GM21381 (cell line): ENCODE measurements at regions not wholly inside any gene's neighbourhood (a gene's known extent, or its start where the extent isn't known, plus 50 kb on each side); places are given as distances from the start of the nearest gene placed in this dataset.
"Not testable (repeated sequence)": the region's sequence is repeated elsewhere in the genome, so short reads cannot be mapped to it uniquely, and the experiment has no call there.

Experiments
- ATAC-seq: cut with Tn5 transposase; IDR thresholded peaks from one replicate; pipeline ENCODE4 v1.9.1; 2021; ENCODE audit warnings: mild to moderate bottlenecking, moderate library complexity; ENCODE audit not compliant: unreplicated experiment

DNA sequence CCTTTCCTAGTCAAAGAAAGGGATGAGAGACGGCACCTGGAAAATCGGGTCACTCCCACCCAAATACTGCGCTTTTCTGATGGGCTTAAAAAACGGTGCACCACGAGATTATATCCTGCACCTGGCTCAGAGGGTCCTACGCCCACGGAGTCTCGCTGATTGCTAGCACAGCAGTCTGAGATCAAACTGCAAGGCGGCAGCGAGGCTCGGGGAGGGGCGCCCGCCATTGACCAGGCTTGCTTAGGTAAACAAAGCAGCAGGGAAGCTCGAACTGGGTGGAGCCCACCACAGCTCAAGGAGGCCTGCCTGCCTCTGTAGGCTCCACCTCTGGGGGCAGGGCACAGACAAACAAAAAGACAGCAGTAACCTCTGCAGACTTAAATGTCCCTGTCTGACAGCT, 309.9 kb downstream of the KIF20B start:
- ATAC-seq, result not testable (repeated sequence)

DNA sequence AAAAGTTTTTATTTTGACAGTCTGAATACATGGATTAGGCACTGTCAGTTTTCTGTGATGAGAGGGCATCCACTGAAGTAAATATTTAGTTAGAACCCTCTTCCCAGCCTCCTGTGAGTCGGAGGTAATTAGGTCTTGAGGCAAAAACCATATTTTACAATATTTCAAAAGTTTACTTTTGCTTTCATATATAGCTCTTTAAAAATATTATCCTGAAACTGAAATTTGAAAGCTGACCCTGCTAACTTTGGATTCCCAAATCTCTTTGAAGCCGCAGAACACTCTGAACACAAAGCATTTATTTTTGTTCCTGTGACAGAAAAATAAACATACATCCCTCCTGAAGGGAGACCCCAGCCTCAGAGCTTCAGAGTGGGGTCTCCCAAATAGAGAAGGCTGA, 317.4 kb downstream of the KIF20B start:
- no peak for ATAC-seq

DNA sequence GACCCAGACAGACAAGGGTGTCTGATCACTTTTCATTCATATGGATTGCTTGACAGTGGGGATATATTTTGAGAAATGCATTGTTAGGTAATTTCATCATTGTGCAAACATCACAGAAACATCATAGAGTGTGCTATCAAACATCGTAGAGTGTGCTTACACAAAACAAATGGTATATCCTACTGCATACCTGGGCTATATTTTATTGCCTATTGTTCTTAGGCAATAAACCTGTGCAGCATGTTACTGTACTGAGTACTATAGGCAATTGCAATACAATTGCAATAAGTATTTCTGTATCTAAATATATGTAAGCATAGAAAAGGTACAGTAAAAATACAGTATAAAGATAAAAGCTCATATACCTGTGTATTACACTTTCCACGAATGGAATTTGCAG, 319.1 kb downstream of the KIF20B start:
- ATAC-seq, result no peak

DNA sequence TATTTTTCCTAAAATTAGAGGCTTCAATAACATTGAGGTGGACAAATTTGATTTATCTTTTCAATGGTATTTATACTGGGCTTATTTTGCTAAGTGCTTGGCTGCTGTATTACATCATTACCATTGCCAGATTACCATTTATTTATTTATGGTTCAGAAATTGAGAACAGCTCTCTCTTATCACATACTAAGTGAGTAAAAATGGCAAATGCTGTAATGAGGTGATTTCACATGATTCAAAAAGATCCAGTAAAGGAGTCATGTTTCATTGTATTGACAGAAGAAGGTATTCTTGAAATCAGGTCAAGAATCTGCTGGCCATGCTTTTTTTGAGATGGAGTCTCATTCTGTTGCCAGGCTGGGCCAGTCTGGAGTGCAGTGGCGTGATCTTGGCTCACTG, 322.6 kb downstream of the KIF20B start:
- ATAC-seq, result no peak

DNA sequence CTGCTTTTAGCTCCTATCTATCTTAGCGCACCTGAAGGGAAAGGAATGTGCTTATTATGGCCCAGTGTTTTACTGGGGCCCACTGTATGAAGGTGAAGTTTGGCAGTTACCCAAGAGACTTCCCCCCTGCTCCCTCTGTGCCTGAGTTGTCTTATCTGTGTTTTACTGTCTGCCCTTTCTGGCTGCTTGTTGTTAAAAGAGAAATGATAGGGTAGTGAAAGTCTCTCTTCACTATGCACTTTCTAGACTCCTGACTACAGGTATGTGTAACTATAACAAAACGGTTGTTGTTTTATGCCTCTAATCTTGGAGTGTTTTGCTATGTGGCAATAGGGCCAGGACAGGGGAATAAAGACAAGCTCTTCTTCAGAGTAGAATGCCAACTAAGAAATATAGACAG, 326.9 kb downstream of the KIF20B start:
- no peak for ATAC-seq

DNA sequence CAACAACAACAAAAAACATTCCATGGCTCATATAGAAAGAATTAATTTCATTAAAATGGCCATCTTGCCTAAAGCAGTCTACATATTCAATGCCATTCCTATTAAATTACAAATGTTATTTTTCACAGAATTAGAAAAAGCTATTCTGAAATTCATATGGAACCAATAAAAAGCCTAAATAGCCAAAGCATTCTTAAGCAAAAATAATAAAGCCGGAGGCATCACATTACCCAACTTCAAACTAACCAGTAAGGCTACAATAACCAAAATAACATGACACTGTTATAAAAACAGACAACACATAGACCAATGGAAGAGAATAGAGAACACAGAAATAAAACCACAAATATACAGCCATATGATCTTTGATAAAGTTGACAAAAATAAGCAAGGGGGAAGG, 330.4 kb downstream of the KIF20B start:
- ATAC-seq, result no peak

DNA sequence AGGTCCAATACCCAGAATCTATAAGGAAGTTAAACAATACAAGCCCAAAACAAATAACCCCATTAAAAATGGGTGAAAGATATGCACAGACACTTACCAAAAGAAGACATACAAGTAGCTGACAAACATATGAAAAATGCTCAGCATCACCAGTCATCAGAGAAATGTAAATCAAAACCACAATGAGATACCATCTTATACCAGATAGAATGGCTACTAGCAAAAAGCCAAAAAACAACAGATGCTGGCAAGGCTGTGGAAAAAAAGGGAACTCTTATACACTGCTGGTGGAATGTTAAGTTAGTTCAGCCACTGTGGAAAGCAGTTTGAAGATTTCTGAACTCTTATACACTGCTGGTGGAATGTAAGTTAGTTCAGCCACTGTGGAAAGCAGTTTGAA, 331.1 kb downstream of the KIF20B start:
- no peak for ATAC-seq

DNA sequence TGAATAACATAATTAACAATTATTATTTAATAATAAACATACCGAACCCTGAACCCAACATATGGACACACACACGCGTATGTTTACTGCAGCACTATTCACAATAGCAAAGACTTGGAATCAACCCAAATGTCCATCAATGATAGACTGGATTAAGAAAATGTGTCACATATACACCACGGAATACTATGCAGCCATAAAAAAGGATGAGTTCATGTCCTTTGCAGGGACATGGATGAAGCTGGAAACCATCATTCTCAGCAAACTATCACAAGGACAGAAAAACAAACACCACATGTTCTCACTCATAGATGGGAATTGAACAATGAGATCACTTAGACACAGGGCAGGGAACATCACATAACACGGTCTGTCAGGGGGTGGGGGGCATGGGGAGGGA, 333.5 kb downstream of the KIF20B start:
- not testable (repeated sequence) for ATAC-seq

DNA sequence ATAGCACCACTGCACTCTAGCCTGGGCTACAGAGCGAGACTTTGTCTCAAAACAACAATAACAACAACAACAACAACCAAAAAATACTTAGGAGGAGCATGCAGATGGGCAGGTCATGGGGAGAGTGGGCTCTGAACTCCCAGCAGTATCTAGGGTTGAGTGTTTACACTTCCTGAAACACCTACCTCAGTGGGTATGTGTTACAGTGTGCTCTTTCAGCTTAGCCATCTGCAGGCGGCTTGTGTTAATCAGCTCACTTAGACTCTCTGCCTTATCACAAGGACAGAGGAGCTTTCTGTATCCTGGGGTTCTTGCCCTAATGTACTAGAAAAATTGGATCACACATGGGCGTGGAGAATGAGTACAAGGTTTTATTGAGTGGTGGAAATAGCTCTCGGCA, 340.2 kb downstream of the KIF20B start:
- ATAC-seq, result no peak

DNA sequence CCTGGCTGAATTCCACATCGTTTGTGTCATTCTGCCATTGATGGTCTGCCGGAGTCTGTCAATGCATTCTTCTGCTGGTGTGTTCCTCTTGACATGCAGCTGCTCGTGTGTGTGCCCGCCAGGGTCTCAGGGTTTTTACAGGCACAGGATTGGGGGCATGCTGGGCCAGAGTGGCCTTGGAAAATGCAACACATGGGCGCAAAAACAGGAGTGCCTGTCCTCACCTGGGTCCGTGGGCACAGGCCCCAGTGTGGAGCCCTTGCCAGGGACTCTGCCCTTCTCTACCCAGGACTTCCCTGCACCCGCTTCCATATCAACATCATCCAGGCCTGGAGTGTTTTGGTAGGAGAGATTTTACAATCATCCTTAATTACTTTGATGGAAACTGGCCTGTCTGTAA, 340.7 kb downstream of the KIF20B start:
- no peak for ATAC-seq

DNA sequence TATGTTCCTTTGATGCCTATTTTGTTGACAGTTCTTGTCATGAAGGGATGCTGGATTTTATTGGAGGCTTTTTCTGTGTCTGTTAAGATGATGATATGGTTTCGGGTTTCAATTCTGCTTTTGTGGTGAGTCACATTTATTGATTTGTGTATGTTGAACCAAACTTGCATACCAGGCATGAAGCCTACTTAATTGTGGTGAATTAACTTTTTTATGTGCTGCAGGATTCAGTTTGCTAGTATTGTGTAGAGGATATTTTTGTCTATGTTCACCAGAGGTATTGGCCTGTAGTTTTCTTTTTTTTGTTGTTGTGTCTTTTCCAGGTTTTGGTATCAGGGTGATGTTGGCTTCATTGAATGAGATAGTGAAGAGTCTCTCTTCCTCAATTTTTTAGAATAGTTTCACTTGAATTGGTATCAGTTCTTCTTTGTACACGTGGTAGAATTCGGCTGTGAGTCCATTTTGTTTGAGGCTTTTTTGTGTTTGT, 345.9 kb downstream of the KIF20B start:
- ATAC-seq, result peak; percentile 84

DNA sequence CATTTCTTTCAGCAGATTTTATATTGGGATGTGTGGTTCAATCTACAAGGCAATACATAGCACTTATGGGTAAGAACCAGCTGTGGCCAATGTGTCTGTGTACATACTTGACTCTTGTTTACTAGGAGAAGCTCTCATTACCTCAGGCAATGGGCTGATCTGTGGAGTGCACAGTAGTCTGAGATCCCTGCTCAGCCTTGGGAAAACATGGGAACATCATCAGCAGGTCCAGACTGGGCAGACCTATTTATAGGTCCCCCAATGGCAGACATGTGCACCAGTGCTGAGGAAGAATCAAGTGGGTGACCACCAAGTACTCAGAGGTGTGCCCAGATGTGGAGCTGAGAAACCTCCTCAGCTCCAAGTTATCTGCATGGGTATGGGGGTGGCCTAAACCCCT, 349.7 kb downstream of the KIF20B start:
- ATAC-seq, result no peak

DNA sequence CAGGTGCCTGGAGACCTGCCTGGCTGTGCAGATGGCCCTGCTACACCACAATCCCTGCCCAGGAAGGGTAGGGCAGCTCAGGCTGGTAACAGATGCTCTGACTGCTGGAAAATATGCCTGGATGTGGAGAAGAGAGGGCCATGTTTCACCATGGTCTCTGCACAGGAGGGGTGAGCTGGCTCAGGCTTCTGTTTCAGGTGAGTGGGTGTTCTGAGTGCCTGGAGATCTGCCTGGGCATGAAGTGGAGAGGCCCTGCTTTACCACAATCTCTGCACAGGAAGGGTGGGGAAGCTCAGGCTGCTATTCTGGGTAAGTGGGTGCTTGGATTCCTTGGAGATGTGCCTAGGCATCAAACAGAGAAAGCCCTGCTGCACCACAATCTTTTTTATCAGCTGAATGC, 350.1 kb downstream of the KIF20B start:
- peak; percentile 33 for ATAC-seq

DNA sequence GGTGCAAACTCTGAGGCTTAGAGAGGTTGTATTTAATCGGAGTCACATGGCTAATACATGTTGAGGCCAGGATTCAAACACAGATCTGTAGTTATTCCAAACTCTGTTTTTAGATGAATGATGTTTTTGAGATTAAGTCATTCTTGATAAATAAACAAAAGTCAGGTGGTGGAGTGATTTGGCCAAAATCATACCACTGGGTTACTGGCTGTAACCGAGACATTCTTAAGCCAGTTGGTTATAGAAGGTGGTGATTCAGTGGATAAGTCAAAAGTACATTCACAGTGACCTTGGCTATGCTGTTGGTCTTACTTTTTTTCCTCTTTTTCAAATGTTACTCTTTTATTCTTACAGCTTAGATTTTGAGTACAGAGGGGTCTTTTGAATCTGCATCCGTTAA, 361.4 kb downstream of the KIF20B start:
- ATAC-seq, result no peak

DNA sequence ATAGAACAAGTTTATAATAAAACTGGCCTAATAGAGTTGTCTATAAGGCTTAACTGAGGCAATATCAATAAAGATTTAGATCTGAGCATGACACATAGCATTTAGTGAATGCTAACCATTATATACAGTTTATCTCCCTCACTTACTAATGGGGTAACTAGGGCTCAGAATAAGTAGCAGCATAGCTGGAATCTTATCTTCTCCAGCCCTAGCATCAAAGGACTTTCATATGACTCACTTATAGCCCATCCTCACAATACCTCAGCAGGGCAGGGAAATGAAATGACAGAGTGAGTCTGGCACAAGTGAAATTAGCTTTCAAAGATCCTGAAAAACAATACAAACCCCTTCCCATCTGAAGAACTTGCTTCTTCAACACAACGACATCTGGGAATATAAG, 362.9 kb downstream of the KIF20B start:
- ATAC-seq, result no peak

DNA sequence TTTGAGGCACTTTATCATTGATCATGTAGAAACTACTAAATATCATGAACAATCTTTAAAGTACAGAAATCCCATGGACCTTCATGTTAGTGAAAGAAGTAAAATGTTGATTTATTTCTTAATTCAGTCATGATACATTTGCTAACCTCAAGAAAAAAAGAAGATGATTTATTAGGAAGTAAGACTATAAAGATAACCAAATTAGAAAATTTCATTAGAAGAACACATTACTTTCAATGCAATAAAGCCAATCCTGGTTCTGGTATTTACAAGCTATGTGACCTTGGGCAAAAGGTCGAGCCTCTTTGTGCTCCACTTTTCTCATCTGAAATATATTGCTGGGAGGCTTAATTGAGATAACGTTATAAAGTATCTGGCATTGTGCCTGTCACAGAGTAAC, 365.0 kb downstream of the KIF20B start:
- no peak for ATAC-seq

DNA sequence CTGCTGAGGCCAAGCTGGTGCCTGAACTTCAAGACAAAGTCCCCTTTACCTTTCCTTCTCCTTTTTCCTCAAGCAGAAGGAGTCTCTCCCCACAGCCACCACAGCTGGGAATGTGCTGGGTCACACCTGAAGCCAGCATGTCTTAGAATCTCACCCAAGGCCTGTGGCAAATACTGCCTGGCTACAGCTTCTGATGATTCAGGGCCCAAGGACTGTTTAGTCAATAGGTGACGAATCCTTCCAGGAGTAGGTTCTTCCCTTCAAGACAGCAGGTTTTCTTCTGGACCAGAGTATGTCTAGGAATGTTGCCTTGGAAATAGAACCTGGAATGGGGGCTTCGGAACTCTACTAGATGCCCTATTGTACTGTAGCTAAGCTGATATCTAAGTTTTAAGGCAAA, 374.6 kb downstream of the KIF20B start:
- no peak for ATAC-seq

DNA sequence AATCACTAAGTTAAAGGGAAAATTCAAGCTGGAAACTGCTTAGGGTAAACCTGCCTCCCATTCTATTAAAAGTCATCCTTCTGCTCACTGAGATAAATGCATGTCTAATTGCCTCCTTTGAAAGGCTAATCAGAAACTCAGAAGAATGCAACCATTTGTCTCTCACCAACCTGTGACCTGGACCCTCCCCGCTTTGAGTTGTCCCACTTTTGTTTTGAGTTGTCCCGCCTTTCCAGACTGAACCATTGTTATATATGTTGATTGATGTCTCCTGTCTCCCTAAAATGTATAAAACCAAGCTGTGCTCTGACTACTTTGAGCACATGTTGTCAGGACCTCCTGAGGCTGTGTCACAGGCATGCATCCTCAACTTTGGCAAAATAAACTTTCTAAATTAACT, 378.4 kb downstream of the KIF20B start:
- no peak for ATAC-seq

DNA sequence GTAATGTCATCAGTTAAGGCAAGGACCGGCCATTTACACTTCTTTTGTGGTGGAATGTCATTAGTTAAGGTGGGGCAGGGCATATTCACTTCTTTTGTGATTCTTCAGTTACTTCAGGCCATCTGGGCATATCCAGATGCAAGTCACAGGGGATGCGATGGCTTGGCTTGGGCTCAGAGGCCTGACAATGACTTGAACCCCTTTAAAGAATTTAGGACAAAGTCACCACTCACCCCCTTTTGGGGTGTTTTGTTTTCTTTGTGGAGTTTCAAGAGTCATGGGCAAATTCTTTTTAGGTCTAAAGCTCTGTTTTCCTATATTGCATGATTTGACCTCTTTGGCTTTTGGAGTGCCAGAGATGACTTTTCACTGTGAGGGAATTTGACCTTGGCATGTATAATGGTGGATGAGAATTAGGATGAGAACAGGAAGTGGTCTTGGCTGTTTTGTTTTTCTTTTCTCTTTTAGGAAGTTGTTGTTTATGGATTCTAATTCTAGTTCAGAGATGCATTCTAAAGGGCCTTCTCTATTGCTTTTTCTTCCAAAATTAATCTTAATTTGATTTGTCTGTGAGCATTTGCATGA, 385.3 kb downstream of the KIF20B start:
- ATAC-seq, result not testable (repeated sequence)

DNA sequence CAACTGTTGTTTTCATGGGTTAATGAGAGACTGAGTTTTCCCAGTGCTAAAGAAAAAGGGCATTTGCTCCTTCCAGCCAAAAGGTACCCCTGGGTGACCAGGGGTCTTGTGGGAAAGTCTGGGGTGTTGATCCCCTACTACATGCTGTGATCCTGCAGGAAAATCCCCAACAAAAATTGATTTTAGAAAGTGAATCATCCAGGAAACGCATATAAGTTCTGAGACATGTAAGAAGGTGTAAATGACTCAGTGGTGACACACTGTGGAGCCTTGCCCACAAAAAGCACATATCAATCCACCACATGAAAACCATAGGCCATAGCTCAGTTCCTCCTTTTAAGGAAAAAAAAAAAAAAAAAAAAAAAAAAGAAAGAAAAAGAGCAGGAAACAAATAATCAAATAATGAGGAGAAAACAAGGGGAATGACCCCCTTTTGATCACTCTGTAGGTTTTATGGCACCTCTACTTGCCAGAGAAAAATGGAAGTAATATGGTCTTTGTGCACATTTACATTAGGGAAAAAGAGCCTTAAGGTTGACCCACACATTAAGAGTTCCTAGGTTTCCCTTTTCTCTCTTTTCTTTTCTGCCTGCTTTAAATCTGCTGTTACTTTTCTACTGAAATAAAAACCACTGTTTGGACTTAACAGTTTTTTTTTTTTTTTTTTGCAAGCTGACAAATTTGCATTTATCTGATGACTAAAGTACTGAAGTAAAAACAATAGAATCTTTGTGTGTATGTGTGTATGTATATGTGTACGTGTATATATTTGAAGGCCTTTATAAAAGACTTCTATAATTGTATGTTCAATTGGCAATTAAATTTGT, 386.0 kb downstream of the KIF20B start:
- ATAC-seq, result peak; percentile 100

DNA sequence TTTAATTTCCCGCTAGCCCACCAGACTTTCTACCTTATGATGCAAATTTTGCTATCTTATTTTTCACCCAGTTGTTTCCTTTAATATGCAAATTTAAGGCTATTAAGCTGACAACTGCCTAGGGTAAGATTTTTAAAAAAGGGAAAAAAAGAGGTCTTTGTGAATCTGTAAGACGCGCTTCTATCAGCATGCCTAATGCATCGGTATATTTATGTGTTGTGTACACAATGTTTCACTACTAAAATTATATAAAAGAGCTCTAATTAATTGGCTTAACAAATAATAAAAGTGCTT, 386.6 kb downstream of the KIF20B start:
- no peak for ATAC-seq

DNA sequence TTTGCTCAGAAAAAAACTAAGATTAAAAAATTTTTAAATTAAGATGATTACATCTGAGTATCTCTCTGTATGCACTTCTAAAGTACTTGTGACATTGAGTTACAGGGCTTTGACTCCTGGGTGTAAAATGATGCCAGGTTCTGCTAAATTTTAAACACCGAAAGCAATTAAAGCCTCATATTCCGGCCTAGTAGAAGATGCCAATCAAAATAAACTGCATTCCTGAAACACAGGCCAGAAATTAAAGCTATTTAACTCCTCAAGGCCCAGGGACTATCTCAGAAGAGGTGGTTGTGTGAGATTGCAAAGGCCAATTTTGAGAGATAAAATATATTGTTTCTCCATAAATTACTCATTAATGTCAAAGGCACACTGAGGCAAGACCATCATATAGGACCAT, 388.3 kb downstream of the KIF20B start:
- no peak for ATAC-seq

DNA sequence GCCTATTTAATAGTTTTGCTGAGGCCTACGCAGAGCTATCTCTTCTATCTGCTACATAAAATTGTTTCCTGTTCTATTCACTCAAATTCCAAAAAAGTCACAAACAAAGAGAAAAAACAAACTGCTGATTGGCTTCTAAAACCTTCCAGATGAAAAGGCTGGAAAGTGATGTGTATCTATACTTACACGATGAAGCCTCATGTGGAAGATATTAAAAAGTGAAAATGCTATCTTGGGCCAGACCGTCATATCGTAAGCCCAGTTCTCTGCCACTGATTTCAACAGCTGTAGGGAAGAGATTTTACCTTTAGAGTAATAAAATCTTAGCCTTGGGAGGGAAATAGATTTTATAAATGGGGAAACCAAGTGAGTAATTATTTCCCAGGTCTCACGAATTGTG, 394.8 kb downstream of the KIF20B start:
- ATAC-seq, result no peak
